GM18502 (cell line): ENCODE measurements at regions not wholly inside any gene's neighbourhood (a gene's known extent, or its start where the extent isn't known, plus 50 kb on each side); places are given as distances from the start of the nearest gene placed in this dataset.
"Not testable (repeated sequence)": the region's sequence is repeated elsewhere in the genome, so short reads cannot be mapped to it uniquely, and the experiment has no call there.

Source experiments
- ATAC-seq: cut with Tn5 transposase; IDR thresholded peaks from one replicate; pipeline ENCODE4 v1.9.1; 2021; ENCODE audit warnings: mild to moderate bottlenecking; ENCODE audit not compliant: unreplicated experiment, poor library complexity

DNA sequence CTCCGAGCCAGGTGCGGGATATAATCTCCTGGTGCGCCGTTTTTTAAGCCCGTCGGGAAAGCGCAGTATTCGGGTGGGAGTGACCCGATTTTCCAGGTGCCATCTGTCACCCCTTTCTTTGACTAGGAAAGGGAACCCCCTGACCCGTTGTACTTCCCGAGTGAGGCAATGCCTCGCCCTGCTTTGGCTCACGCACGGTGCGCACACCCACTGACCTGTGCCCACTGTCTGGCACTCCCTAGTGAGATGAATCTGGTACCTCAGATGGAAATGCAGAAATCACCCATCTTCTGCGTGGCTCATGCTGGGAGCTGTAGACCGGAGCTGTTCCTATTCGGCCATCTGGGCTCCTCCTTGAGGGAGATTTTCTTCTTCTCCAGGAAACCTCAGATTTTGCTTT is 1135.1 kb upstream of the DIAPH2 start:
- ATAC-seq, result not testable (repeated sequence)

DNA sequence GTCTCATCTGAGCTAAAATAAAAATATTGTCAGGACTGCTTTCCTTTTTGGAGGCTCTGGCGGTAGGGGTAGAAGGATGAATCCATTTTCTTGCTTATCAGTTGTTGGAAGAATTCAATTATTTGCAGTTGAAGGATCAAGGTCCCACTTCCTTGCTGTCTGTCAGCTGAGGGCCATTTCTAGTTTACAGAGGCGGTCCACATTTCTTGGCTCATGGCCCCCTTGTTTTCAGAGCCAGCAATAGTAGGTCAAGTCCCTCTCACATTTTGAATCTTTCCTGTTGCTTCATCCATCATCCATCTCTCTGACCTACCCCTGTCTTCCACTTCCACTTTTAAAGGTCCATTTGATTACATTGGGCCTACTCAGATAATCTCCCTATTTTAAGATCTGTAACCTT is 1099.3 kb upstream of the DIAPH2 start:
- no peak for ATAC-seq

DNA sequence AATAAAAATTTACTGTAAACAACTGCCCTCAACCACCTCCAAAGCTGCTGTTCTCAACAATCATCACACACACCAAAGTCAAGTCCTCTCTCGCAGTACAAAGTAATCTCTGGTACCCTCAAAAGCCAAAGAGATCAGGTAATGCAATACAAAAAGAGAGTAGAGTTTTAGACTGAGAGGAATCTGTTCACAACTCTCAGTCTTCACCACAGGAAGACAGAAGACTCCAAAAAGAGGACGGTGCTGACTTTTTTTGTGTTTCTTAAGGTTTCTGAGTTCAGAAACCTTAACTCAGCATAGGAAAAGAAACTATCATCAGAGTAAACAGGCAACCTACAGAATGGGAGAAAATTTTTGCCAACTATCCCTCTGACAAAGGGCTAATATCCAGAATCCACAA is 1072.3 kb upstream of the DIAPH2 start:
- no peak for ATAC-seq

DNA sequence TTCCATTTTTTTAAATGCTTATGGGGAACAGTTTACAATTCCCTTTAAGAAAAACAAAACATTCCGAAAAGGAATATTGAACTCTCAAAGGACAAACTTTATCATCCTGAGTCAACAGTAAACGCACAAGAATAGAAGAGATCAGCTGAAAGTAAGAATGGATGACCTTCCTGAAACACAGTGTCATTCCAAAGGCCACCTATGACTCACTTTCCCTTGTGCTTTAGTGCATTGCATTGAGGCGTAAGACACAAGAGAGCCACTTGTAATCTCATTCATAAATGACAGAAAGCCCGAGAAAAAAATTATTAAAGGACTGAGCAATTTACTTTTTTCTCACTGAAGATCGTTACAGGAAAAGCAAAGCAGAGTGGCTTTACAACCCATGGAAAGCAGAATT is 1062.4 kb upstream of the DIAPH2 start:
- no peak for ATAC-seq

DNA sequence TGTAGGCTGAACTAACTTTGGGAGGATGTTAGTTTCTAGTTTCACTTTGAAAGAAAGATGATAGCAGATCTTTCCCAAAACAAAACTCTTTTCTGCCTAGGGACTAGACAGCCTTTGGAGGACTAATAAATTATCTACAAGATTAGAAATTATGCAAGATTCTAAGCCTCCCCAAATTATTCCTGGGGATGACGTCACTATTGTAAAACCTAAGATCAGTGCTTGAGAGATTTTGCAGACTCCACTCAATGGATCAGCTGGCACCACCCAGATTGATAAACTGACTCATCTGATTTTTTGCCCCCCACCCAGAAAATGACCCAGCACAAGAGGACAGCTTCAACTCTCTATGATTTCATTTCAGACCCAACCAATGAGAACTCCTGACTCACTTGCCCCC is 1057.9 kb upstream of the DIAPH2 start:
- no peak for ATAC-seq

DNA sequence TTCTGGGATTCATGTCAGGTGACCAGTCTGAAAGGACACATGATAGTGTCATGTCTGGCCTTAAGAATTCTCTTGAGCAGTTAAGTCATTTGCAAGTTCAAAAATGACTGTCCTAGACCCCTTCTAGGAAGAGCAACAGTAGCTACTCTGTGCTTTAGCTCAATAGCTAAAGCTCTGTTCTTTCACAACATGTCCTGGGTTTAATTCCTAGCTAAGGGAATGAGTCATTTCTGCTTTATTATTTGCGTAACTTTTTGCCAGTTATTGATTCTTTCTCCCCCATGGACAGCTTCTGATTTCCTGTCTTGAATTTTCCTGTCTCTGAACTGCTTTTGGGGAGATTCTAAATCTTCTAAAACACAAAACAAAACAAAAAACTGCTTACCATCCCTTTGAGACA is 1055.8 kb upstream of the DIAPH2 start:
- no peak for ATAC-seq

DNA sequence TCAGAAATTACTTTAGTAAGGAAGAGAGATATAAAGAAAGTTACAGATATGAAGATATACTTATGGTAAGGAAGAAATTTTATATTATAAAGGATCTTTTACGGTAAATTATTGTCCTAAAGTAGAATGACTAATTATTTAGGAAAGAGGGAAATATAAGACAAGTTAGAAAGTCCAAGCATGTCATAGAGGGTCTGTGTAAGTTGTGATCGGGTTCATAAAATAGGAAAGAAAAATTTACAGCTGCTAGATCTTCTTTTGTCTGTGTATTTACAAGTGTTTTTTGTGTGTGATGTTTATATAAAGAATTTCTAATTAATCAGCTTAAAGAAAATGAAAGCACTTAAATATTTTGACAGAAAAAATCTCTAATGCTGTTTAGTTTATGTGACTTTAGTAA is 1054.9 kb upstream of the DIAPH2 start:
- no peak for ATAC-seq

DNA sequence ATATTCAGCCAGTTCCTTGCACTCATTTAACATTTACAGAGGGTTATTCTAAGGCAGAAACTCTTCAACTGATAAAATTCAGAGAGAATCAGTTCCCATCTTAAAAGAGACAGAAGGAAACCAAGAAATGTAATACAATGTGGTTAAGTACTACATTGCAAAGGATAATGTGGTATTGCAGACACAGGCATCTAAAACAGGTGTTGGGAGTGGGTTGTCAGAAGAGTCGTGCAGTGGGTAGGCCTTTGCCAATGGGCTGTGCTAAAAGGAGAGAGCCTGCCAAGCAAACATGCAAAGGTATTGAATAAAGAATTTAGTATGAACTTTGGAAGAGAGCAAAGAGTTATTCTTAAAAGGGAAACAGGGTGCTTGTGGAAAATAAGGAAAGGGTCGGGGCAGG is 1044.4 kb upstream of the DIAPH2 start:
- no peak for ATAC-seq

DNA sequence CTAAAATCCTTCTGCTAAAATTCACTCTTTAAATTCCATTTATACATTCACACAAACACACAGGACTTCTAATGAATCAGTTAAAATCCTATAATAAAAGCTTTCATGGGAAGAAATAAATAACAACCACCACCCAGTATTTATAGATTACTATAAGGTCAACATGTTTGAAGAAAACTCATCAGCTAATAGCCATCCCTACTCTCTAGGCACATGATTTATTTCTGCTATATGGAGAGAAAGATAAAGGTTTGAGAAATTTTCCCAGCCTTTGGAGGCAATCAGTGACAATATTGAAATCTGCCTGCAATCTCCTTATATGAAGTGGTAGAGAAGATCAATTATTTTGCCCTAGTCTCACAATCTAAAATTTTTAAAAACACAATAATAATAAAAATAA is 1038.9 kb upstream of the DIAPH2 start:
- ATAC-seq, result no peak

DNA sequence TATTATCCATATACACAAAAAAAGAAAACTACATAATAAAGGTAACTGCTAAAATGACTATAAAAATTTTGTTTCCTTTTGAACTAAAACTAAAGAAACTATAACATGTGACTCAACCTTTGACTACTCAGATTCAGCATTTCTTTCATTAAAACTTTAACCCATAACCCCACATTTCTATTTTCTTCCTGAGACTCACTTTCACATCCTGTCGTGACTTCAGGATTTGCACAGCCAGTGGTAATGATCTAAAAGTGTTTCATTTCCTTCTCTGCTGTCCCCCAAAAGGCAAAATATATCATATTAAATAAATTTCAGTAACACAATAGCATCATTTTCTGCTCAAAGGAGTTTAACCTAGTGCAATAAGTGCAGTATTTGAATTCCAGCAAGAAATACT is 1022.4 kb upstream of the DIAPH2 start:
- ATAC-seq, result no peak

DNA sequence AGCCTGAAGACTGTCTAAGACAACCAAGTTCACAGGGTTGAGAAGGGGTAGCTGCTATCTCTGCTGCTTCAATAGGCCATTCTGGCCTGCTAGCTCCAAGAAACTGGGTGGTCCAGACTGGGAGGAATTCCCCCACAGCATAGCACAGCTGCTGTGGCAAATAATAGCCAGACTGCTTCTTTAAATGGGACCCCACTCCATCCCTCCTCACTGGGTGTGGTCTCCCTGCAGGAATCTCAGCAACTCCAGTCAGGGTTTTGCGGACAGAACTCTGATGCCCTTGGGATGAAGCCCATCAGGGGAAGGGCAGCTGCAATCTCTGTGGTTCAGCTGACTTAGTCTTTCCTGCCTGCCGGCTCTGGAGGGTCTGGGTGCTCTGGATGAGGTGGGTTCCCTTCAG is 1018.6 kb upstream of the DIAPH2 start:
- ATAC-seq, result no peak

DNA sequence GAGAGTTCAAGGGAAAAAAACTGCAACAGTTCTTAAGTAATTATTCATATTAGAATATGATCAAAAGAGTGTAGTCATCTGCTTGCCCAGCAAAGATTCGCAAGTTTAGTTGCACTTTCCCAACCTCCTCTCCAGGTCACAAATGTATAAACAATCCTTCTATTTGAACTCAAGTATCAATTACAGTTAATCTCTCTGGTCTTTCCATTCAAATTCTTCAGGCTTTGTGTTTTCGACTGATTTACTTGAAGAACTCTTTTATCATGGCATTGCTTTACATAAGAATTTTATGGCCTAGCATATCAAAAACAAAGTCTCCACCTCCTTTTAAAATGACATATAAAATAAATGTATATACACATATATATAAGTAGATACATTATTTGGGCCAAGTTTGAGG is 1009.6 kb upstream of the DIAPH2 start:
- no peak for ATAC-seq

DNA sequence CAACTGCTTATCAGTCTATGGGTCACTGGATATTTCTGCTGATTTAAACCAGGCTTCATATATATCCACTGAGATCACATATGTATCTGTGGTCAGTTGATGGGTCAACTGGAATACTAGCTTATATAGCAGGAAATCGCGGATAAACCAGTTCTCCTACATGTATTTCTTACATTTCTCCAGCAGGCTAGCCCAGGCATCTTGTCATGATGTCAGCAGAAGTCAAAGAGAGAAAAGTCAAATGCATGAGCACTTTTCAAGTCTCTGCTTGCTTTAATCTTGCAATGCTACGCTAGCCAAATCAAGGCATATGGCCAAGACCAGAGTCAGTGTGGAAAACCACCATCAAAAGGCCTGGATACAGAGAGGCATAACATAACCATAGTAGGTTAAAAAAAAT is 1008.8 kb upstream of the DIAPH2 start:
- ATAC-seq, result no peak

DNA sequence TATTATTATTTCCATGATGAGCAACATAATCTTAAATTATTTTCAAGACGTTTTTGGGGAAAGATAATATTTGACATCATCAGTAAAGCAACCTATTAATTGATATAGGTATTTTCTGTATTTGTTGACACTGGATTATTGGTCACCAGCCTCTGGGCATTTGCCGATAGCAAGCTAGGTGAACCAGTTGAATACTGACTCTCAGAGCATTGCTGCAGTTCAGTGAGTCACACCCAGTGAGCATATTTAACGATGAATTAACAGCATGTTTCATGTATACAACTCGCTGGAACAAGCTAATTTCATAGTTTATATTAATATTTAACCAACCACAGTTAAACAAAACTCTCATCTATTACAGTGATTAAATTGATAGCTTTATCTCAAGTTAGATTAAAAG is 1006.0 kb upstream of the DIAPH2 start:
- no peak for ATAC-seq

DNA sequence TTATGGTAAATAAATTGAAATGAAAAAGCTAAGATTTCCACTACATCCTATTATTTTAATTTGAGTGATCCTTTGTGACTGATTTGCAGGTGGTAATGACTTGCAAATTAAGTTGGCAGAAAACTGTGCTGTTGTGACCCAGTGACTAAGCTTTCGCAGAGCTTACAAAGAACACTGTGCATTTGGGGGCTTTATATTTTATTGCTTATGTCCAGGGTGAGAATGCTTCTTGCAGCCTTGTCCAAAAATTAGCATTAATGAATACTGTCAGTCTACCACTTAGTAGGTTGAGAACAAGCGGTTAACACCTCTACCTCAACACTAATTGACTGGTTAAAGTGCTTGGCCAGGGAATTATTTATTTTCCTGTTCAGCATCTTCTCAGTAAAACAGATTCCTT is 991.3 kb upstream of the DIAPH2 start:
- no peak for ATAC-seq

DNA sequence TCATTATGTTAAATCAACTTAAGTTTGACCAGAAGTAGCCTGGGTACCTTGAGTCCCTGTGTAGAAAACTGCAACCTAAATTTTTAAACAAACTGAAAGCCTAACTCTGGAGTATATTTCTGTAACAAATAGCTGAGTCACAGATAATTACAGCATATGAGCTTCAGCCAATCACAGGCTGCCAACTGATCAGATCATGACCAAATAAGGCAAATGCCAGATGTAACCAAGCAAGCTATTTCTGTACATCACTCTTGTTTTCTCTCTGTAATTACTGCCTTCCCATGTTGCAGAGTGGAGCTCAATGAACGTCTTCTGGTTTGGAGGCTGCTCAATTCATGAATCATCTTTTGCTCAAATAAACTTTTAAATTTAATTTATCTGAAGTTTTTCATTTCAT is 980.9 kb upstream of the DIAPH2 start:
- no peak for ATAC-seq

DNA sequence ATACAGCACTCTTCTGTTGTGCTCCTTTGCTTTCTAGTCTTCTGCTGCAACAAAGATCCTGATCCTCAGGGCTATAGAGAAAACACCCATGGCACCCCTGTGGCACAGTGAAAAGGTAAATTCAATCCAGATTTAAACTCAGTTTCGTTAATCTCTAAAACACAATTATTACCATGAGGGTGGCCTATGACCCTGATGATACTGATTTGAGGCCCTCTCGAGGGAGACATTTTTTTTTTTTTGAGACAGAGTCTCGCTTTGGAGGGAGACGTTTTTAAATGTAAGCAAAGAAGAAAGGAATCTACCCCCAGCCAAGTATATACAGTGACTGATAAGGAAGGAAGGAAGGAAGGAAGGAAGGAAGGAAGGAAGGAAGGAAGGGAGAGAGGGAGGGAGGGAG is 967.8 kb upstream of the DIAPH2 start:
- no peak for ATAC-seq

DNA sequence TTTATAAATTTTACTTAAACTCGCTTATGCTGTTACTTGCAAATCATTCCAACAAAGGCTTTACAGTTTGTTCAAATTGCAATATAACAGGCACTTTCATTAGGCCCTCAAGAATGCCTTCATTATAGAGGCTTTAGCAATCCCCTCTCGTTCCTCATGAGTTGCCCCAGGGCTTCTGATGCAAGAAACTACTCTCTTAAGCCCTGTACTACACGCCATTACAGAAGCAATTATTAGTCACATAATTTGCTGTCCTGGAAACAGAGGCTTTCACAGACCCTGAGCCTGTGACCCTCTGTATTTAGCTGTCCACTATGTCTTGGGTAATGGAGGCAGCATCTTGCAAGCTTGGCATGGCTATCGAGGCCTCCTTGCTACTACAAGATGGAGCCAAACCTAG is 965.9 kb upstream of the DIAPH2 start:
- ATAC-seq, result no peak

DNA sequence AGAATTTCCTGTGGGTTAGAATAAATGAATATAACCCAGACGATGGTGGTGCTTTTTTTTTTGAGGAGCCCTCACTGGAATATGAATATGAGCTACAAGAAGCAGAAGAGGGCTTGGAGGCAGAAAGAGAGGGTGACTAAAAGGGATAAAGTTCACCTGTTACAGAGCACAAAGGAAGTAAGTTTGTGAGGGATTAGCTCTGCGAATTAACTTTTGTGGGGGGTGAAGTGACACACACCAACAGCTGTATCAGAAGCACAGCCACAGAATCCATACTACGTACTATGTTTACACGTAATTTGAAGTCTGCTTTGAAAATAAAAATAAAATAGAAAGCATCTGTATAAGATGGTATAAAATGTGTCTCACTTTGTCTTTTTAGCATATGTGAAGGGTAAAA is 963.6 kb upstream of the DIAPH2 start:
- no peak for ATAC-seq

DNA sequence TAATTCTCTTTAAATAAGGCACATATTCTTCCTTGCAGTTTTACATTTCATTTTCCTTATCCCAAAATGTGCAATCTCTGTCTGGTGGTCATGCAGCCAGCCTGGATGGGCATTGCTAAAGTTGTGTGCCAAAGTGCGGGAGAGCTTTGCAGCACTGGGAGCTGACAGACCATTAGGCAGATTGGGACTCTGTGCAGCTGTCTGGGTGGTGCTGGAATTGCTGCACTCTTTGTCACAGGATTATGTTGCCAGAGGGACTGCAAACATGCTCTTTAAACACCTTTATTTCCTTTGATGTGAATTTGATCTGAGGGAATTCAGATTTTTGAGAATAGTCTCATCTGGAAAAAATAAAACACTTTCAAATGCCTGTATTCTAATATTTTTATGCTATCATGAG is 956.2 kb upstream of the DIAPH2 start:
- ATAC-seq, result no peak

DNA sequence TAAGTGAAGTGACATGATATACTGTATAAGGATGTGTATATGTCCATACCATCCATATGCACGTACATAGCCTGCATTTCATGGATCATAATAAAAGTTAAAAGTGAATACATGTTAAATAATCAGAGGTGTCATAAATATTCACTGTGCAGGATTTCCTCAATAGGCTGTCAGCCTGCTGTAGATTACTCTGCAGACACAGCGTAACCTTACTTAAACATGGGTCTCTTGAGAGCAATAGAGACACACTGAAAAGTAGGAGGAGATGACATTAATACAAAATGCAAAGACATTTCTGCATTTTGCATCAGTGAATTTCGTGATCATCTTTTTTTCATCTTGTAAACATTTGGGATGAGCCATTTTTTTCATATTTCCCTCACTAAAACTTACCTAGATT is 955.2 kb upstream of the DIAPH2 start:
- ATAC-seq, result no peak

DNA sequence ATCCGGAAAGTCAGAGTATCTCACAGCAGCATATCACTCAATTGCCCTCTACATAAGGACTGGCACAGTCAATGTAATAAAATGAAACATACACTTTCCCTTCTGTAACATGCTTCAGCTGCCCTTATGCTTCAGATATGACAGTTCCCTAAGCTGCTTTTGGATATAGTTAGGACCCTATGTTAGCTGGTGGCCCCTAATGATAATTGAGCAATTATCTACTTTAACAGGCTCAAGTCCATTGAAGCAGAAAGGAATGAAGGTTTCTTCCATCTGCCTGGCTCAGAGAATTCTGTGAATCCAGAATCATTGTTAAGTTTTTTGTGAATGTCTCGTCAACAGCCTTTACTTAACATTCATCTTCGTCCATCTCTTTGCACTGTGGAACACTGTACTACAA is 951.2 kb upstream of the DIAPH2 start:
- no peak for ATAC-seq

DNA sequence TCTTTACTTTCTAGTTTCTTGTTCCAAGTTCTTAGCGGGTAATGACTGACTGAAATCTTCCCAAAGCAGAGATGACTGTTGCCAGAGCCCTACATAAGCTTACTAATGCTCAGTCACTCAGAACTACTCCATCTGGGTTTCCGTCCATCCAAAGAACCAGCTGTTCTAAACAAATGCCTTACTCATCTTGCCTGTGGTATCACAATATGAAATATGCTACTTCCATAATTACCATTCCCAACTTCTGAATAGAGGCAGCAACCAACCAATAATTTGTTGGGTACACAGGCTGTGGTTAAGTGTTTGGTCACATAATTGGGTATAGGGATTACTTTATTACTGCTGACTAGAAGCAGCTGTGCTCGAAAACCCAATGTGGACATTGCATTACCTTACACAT is 930.2 kb upstream of the DIAPH2 start:
- no peak for ATAC-seq

DNA sequence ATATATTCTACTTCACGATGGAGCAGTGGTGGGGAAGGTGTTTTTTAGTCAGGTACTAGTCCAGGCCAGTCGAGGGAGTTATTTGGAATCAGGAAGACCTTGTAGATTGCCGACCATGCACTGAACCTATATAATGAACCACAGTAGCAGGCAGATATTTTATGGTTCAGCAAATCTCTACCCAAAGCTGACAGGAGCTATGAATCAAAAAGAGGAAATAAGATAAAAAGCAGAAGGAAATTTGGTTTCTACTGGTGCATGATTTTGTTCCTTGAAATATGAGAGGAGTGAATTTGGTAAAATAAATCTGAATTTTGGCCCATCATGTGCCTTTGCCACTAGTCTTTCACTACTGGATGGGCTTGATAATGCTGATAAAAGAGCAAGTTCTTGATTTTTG is 924.3 kb upstream of the DIAPH2 start:
- ATAC-seq, result no peak
